ENCODE measurements at regions not wholly inside any gene's neighbourhood (a gene's known extent, or its start where the extent isn't known, plus 50 kb on each side); places are given as distances from the start of the nearest gene placed in this dataset.

GRCh38 chr18:72102412-72102811 lies 441.7 kb downstream of the CBLN2 start:
- no peak for DNase-seq (ENCODE audit: low spot score in 2 of 2)
- no peak overlapping the region for H3K4me3 Mint-ChIP-seq
- H3K4me1 Mint-ChIP-seq, result no peaks in the 10 kb centered on the region
- peaks cover 12% of the 10 kb centered on the region for H3K9me3 Mint-ChIP-seq
- no peak overlapping the region for H3K27ac Mint-ChIP-seq (ENCODE audit: low read depth)
- H3K27me3 Mint-ChIP-seq, result no peaks in the 10 kb centered on the region
- no peaks in the 10 kb centered on the region for H3K36me3 Mint-ChIP-seq (ENCODE audit: insufficient read depth)
- ATAC-seq (replicated peaks; ENCODE audit: extremely low read depth, poor library complexity, severe bottlenecking), result no peak

- Mint-ChIP-seq H3K4me3 (no peak overlapping the region), H3K36me3 (ENCODE audit: insufficient read depth) (no peaks in the 10 kb centered on the region), H3K27me3 (no peaks in the 10 kb centered on the region), H3K27ac (ENCODE audit: low read depth) (no peak overlapping the region), H3K4me1 (no peaks in the 10 kb centered on the region), H3K9me3 (peaks cover 7% of the 10 kb centered on the region)
- DNase-seq (ENCODE audit: low spot score in 2 of 2) (no peak), ATAC-seq (replicated peaks; ENCODE audit: extremely low read depth, poor library complexity, severe bottlenecking) (no peak)
Measured at GRCh38 chr18:72100465-72101004, 443.6 kb downstream of the CBLN2 start.

GRCh38 chr18:72091369-72091768 lies 452.8 kb downstream of the CBLN2 start:
- H3K4me1 Mint-ChIP-seq, result no peaks in the 10 kb centered on the region
- H3K27me3 Mint-ChIP-seq, result no peaks in the 10 kb centered on the region
- H3K9me3 Mint-ChIP-seq, result peaks cover 14% of the 10 kb centered on the region
- no peak for DNase-seq (ENCODE audit: low spot score in 2 of 2)
- no peak overlapping the region for H3K27ac Mint-ChIP-seq (ENCODE audit: low read depth)
- H3K4me3 Mint-ChIP-seq, result no peak overlapping the region
- no peaks in the 10 kb centered on the region for H3K36me3 Mint-ChIP-seq (ENCODE audit: insufficient read depth)
- ATAC-seq (replicated peaks; ENCODE audit: extremely low read depth, poor library complexity, severe bottlenecking), result no peak

DNA sequence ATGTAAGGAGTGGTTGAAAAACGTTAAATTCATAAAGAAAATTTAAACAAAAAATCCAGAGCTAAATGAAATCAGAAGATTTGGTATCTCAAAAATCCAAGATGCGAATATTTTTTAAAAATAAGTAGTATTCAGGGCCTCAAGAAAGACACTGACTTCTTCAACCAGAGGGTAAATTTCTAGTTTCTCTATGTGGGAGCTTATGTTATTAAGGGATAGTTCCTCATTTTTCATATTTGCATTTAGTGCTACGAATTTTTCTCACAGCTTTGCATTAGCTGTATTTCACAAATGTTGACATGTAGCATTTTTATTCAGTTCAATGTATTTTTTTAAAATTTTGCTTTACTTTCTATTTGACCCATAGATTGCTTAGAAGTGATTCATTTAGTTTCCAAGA lies 454.7 kb downstream of the CBLN2 start:
- no peak for DNase-seq (ENCODE audit: low spot score in 2 of 2)
- H3K9me3 Mint-ChIP-seq, result peaks cover 19% of the 10 kb centered on the region
- no peaks in the 10 kb centered on the region for H3K4me1 Mint-ChIP-seq
- H3K27ac Mint-ChIP-seq (ENCODE audit: low read depth), result no peak overlapping the region
- no peaks in the 10 kb centered on the region for H3K27me3 Mint-ChIP-seq
- H3K4me3 Mint-ChIP-seq, result no peak overlapping the region
- no peaks in the 10 kb centered on the region for H3K36me3 Mint-ChIP-seq (ENCODE audit: insufficient read depth)
- no peak for ATAC-seq (replicated peaks; ENCODE audit: extremely low read depth, poor library complexity, severe bottlenecking)

GRCh38 chr18:72086421-72086820 lies 457.7 kb downstream of the CBLN2 start:
- ATAC-seq (replicated peaks; ENCODE audit: extremely low read depth, poor library complexity, severe bottlenecking) (no peak), DNase-seq (ENCODE audit: low spot score in 2 of 2) (no peak)
- no peaks in the 10 kb centered on the region for H3K4me1 Mint-ChIP-seq
- H3K27me3 Mint-ChIP-seq, result no peaks in the 10 kb centered on the region
- no peak overlapping the region for H3K27ac Mint-ChIP-seq (ENCODE audit: low read depth)
- H3K4me3 Mint-ChIP-seq, result no peak overlapping the region
- peaks cover 19% of the 10 kb centered on the region for H3K9me3 Mint-ChIP-seq
- no peaks in the 10 kb centered on the region for H3K36me3 Mint-ChIP-seq (ENCODE audit: insufficient read depth)

GRCh38 chr18:72075040-72075439 lies 469.1 kb downstream of the CBLN2 start:
- no peak for DNase-seq (ENCODE audit: low spot score in 2 of 2)
- Mint-ChIP-seq H3K4me1 (no peaks in the 10 kb centered on the region), H3K27me3 (no peaks in the 10 kb centered on the region), H3K27ac (ENCODE audit: low read depth) (no peak overlapping the region), H3K36me3 (ENCODE audit: insufficient read depth) (no peaks in the 10 kb centered on the region), H3K9me3 (peaks cover 12% of the 10 kb centered on the region), H3K4me3 (no peak overlapping the region)
- ATAC-seq (replicated peaks; ENCODE audit: extremely low read depth, poor library complexity, severe bottlenecking), result no peak

DNA sequence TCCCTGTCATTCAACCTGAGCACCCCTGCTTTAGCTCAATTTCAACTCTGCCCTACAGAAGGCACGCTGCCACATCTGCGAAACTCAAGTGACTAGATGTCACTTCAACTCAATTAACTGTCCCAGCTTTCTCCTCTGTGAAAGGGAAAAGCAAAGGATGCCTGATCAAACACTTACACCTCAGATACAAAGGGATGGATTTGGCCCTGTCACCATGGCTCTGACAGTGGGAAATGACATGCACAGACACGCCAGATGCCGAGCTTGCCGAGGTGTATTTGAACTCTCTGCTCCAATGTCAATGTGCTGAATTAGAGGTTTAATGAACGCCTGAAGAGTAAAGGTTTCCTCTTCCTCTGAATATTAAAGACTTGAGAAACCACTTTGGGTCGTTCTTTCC lies 481.1 kb downstream of the CBLN2 start:
- no peak overlapping the region for H3K4me3 Mint-ChIP-seq
- ATAC-seq (replicated peaks; ENCODE audit: extremely low read depth, poor library complexity, severe bottlenecking) (no peak), DNase-seq (ENCODE audit: low spot score in 2 of 2) (no peak)
- H3K36me3 Mint-ChIP-seq (ENCODE audit: insufficient read depth), result no peaks in the 10 kb centered on the region
- H3K27ac Mint-ChIP-seq (ENCODE audit: low read depth), result no peak overlapping the region
- H3K9me3 Mint-ChIP-seq, result peaks cover 11% of the 10 kb centered on the region
- H3K4me1 Mint-ChIP-seq, result no peaks in the 10 kb centered on the region
- H3K27me3 Mint-ChIP-seq, result no peaks in the 10 kb centered on the region

DNA sequence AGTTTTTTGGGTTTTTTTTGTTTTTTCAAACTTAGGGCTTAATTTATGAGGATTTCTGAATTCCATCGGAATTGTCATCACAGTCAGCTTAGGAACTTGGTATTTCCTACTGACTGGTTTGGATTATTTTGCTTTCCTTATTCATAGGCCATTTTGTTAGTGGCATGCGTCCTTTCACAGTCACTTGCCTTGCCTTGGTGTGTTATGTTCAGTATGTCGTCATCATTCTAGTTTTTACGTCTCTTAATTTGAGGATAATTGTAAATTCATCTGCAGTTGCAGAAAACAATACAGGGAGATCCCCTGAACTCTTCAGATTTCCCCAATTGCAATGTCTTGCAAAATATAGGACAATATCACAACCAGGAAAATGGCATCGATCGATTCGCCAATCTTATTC lies 485.3 kb downstream of the CBLN2 start:
- Mint-ChIP-seq H3K27ac (ENCODE audit: low read depth) (no peak overlapping the region), H3K9me3 (peaks cover 21% of the 10 kb centered on the region), H3K4me3 (no peak overlapping the region), H3K27me3 (no peaks in the 10 kb centered on the region), H3K4me1 (no peaks in the 10 kb centered on the region), H3K36me3 (ENCODE audit: insufficient read depth) (no peaks in the 10 kb centered on the region)
- no peak for ATAC-seq (replicated peaks; ENCODE audit: extremely low read depth, poor library complexity, severe bottlenecking)
- no peak for DNase-seq (ENCODE audit: low spot score in 2 of 2)

DNA sequence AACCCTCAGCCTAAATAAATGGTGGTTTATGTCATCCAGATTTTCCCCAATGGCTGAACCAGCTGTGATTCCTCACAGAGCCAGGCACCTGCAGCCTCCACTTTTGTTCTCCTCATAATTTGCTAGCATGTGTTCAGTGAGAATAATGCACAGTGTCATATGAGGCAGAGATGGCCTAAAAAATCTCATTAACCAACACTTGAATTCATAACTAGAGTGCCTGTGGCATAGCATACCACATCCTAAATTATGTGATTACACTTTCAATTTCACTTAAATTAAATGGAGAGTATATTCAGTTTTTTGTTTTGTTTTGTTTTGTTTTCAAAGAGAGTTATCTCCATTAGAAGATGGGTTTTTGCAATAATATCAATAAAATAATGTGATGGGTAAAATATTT lies 488.0 kb downstream of the CBLN2 start:
- ATAC-seq (replicated peaks; ENCODE audit: extremely low read depth, poor library complexity, severe bottlenecking), result no peak

GRCh38 chr18:72041313-72042032 lies 502.7 kb downstream of the CBLN2 start:
- no peak overlapping the region for H3K27ac Mint-ChIP-seq (ENCODE audit: low read depth)
- DNase-seq (ENCODE audit: low spot score in 2 of 2) (no peak), ATAC-seq (replicated peaks; ENCODE audit: extremely low read depth, poor library complexity, severe bottlenecking) (no peak)
- no peaks in the 10 kb centered on the region for H3K36me3 Mint-ChIP-seq (ENCODE audit: insufficient read depth)
- no peaks in the 10 kb centered on the region for H3K27me3 Mint-ChIP-seq
- H3K4me1 Mint-ChIP-seq, result no peaks in the 10 kb centered on the region
- peaks cover 11% of the 10 kb centered on the region for H3K9me3 Mint-ChIP-seq
- no peak overlapping the region for H3K4me3 Mint-ChIP-seq

More for the DNA sequence above, 488.0 kb downstream of the CBLN2 start:
- Mint-ChIP-seq H3K9me3 (peaks cover 10% of the 10 kb centered on the region), H3K4me1 (no peaks in the 10 kb centered on the region), H3K4me3 (no peak overlapping the region), H3K27ac (ENCODE audit: low read depth) (no peak overlapping the region), H3K27me3 (no peaks in the 10 kb centered on the region), H3K36me3 (ENCODE audit: insufficient read depth) (no peaks in the 10 kb centered on the region)
- no peak for DNase-seq (ENCODE audit: low spot score in 2 of 2)

GRCh38 chr18:72013427-72013850 lies 530.7 kb downstream of the CBLN2 start:
- H3K27me3 Mint-ChIP-seq, result no peaks in the 10 kb centered on the region
- ATAC-seq (replicated peaks; ENCODE audit: extremely low read depth, poor library complexity, severe bottlenecking) (no peak), DNase-seq (ENCODE audit: low spot score in 2 of 2) (no peak)
- H3K9me3 Mint-ChIP-seq, result peaks cover 18% of the 10 kb centered on the region
- no peaks in the 10 kb centered on the region for H3K4me1 Mint-ChIP-seq
- no peaks in the 10 kb centered on the region for H3K36me3 Mint-ChIP-seq (ENCODE audit: insufficient read depth)
- no peak overlapping the region for H3K4me3 Mint-ChIP-seq
- H3K27ac Mint-ChIP-seq (ENCODE audit: low read depth), result no peak overlapping the region

DNA sequence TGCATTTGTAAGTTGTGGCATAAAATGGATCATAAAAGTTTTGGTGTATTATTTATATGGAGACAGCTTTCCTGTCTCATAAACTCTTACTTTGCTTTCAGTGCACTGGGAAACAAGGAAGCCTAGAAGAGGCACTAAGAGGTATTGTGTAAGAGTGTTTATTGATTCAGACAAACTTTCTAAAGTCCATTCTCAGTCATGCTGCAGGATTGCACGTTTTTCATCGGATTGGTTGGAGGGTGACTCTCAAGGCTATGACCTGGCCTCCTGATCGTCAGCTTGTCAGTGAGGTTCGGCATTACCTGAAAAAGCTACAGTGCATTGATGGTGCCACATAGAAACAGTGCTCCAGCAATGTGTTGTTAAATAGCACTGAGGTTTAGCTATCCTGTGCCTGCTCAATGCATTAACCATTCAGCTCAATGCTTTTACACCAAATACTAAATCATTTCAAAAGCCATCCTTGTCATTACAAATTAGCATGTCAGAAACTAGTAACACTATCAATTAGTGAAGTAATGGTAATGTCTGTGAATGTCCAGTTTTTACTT lies 545.5 kb downstream of the CBLN2 start:
- Mint-ChIP-seq H3K27ac (ENCODE audit: low read depth) (no peak overlapping the region), H3K9me3 (peaks cover 12% of the 10 kb centered on the region), H3K36me3 (ENCODE audit: insufficient read depth) (no peaks in the 10 kb centered on the region), H3K4me1 (no peaks in the 10 kb centered on the region), H3K27me3 (no peaks in the 10 kb centered on the region), H3K4me3 (no peak overlapping the region)
- ATAC-seq (replicated peaks; ENCODE audit: extremely low read depth, poor library complexity, severe bottlenecking) (no peak), DNase-seq (ENCODE audit: low spot score in 2 of 2) (no peak)

GRCh38 chr18:71995904-71996465 lies 548.2 kb downstream of the CBLN2 start:
- Mint-ChIP-seq H3K27me3 (no peaks in the 10 kb centered on the region), H3K4me1 (no peaks in the 10 kb centered on the region), H3K4me3 (no peak overlapping the region), H3K36me3 (ENCODE audit: insufficient read depth) (no peaks in the 10 kb centered on the region), H3K27ac (ENCODE audit: low read depth) (no peak overlapping the region), H3K9me3 (peaks cover 14% of the 10 kb centered on the region)
- no peak for DNase-seq (ENCODE audit: low spot score in 2 of 2)
- no peak for ATAC-seq (replicated peaks; ENCODE audit: extremely low read depth, poor library complexity, severe bottlenecking)
